GM12878 (cell line): ENCODE measurements at regions not wholly inside any gene's neighbourhood (a gene's known extent, or its start where the extent isn't known, plus 50 kb on each side); places are given as distances from the start of the nearest gene placed in this dataset.

Source experiments
- ATAC-seq: fragments of 200-7000 bp; cut with Tn5 transposase; 3 replicates; pipeline ENCODE4 v1.9.1; 2020; ENCODE audit warnings: mild to moderate bottlenecking, moderate library complexity
- BruUV-seq: library from RNA; stranded (reverse); fragments of 400-500 nt; replicated peaks from 2 replicates; lab custom pipeline; 2021; lab: Mats Ljungman, UMichigan
- CTCF ChIA-PET: fragments of 300-600 bp; sonication (Branson Sonifier 250); formaldehyde crosslinking; extraction: SDS; loops from one replicate; lab custom pipeline; 2021; ENCODE audit warnings: inconsistent platforms; lab: Yijun Ruan, JAX
- POLR2A ChIA-PET: fragments of 350-600 bp; formaldehyde crosslinking; extraction: SDS; loops from one replicate; lab custom pipeline; 2021; ENCODE audit warnings: inconsistent platforms; lab: Charles Lee
- RAD21 ChIA-PET: fragments of 300-600 bp; sonication (Branson Sonifier 250); formaldehyde crosslinking; loops from one replicate; lab custom pipeline; 2023; ENCODE audit warnings: antibody characterized with exemption; ENCODE audit not compliant: unreplicated experiment; lab: Charles Lee
- SMC1A ChIA-PET: fragments of 300-600 bp; sonication (Branson Sonifier 250); formaldehyde crosslinking; loops from one replicate; lab custom pipeline; 2023; ENCODE audit not compliant: unreplicated experiment, uncharacterized antibody; lab: Charles Lee
- DNase-seq: peaks from one replicate; pipeline ENCODE4 v3.0.0-alpha.2; 2011; ENCODE audit warnings: low read depth, low spot score
- FAIRE-seq: peaks from 3 replicates; lab custom pipeline; 2011; peaks lifted over from hg19 to GRCh38; lab: Jason Lieb, UNC
- H2AFZ ChIP-seq: 2 replicates; pipeline ENCODE4 v1.6.0; 2011; ENCODE audit warnings: low read depth, low read length, control low read depth; ENCODE audit not compliant: control insufficient read depth
- H3K27ac ChIP-seq: 2 replicates; pipeline ENCODE4 v1.5.1; 2011; ENCODE audit warnings: control low read depth; ENCODE audit not compliant: control insufficient read depth, insufficient read depth
- H3K27me3 ChIP-seq, 2 experiments: replicated peaks in 1 of 2; 2 replicates each; pipeline versions ENCODE4 v1.6.0 to v1.6.1; 2011; ENCODE audit warnings: low read length in 1 of 2; ENCODE audit not compliant: control insufficient read depth in 2 of 2, insufficient read depth in 2 of 2
- H3K36me3 ChIP-seq, 2 experiments: 2 replicates each; pipeline ENCODE4 v1.5.1; 2011; ENCODE audit warnings: low read length in 1 of 2; ENCODE audit not compliant: control insufficient read depth in 2 of 2, insufficient read depth in 2 of 2
- H3K4me1 ChIP-seq: 2 replicates; pipeline ENCODE4 v1.6.1; 2011; ENCODE audit warnings: mild to moderate bottlenecking, low read length, moderate library complexity, mixed read lengths; ENCODE audit not compliant: control insufficient read depth, insufficient read depth
- H3K4me2 ChIP-seq: 2 replicates; pipeline ENCODE4 v1.6.0; 2011; ENCODE audit warnings: control low read depth; ENCODE audit not compliant: control insufficient read depth, insufficient read depth
- H3K4me3 ChIP-seq: fragments of 200-600 bp; sonication (generic); 2 replicates; pipeline ENCODE4 v1.5.1; 2016
- H3K79me2 ChIP-seq: 2 replicates; pipeline ENCODE4 v1.6.0; 2011; ENCODE audit warnings: low read length; ENCODE audit not compliant: control insufficient read depth, insufficient read depth
- H3K9ac ChIP-seq: 2 replicates; pipeline ENCODE4 v1.8.0; 2011; ENCODE audit warnings: low read length, control low read depth, mixed read lengths; ENCODE audit not compliant: control insufficient read depth, insufficient read depth
- H3K9me3 ChIP-seq: replicated peaks from 3 replicates; pipeline ENCODE4 v1.5.1; 2011; ENCODE audit warnings: mild to moderate bottlenecking, low read length; ENCODE audit not compliant: control insufficient read depth, insufficient read depth
- H4K20me1 ChIP-seq: 2 replicates; pipeline ENCODE4 v1.6.0; 2011; ENCODE audit not compliant: control insufficient read depth, insufficient read depth
- BCL3 ChIP-seq: IDR thresholded peaks from 2 replicates; pipeline ENCODE4 v1.6.1; 2011; ENCODE audit warnings: borderline replicate concordance, low read depth, mild to moderate bottlenecking, moderate library complexity, low read length; ENCODE audit not compliant: insufficient read depth, poor library complexity, severe bottlenecking
- ESRRA ChIP-seq: IDR thresholded peaks from 2 replicates; pipeline ENCODE4 v1.6.1; 2012; ENCODE audit warnings: mild to moderate bottlenecking, low read length, improper control_type of control experiment
- PML ChIP-seq: IDR thresholded peaks from 2 replicates; pipeline ENCODE4 v1.6.1; 2012; ENCODE audit warnings: low read length, inconsistent platforms
- SKIL ChIP-seq: fragments of 450-650 bp; IDR thresholded peaks from 2 replicates; pipeline ENCODE4 v1.6.1; 2017; ENCODE audit warnings: mild to moderate bottlenecking, low read depth, inconsistent platforms; ENCODE audit not compliant: poor library complexity, severe bottlenecking
- WGBS: methylation state at CpG from one replicate; pipeline ENCODE4 v1.1.6; 2016; ENCODE audit warnings: low lambda C conversion rate; ENCODE audit not compliant: insufficient replicate concordance, insufficient coverage; ENCODE audit errors: missing lambda C conversion rate; 5-methylcytosine and 5-hydroxymethylcytosine counted together
- in situ Hi-C: fragments of 300-500 bp; cut with MboI; formaldehyde crosslinking; loops from 9 replicates; pipeline ENCODE4 v1.14.3; 2018; ENCODE audit warnings: mixed read lengths
- intact Hi-C: fragments of 100-400 bp; cut with micrococcal nuclease; formaldehyde crosslinking; loops from one replicate; pipeline ENCODE4 v1.14.2; 2022; ENCODE audit not compliant: unreplicated experiment

- 7% methylated on average over 5 of the region's 5 CpGs for WGBS
- no peak for TF ChIP-seq ESRRA
- TF ChIP-seq PML: no peak
- TF ChIP-seq BCL3: no peak
- TF ChIP-seq SKIL: no peak
- DNase-seq (no peak), FAIRE-seq (no peak), ATAC-seq (no peak)
- ChIA-PET RAD21 (no interaction called here), POLR2A (no interaction called here), SMC1A (no interaction called here), CTCF (interaction anchor here (0.6 kb wide), 1 partner anchor 14 kb away, joined by 3 read pairs; no protein-coding TSS in a partner anchor)
- in situ Hi-C loops (no loop called here), intact Hi-C loops (no loop called here)
- H3K36me3 ChIP-seq: no peaks in the 10 kb centered on the region
- no peaks in the 10 kb centered on the region for H3K4me1 ChIP-seq
- no peaks in the 10 kb centered on the region for H4K20me1 ChIP-seq
- H3K27me3 ChIP-seq: no peaks in the 10 kb centered on the region
- no peak overlapping the region for H3K4me3 ChIP-seq
- H3K9me3 ChIP-seq: no peaks in the 10 kb centered on the region
- H3K79me2 ChIP-seq: no peaks in the 10 kb centered on the region
- H3K9ac ChIP-seq: no peak overlapping the region
- no peak overlapping the region for H2AFZ ChIP-seq
- H3K4me2 ChIP-seq: no peak overlapping the region
- no TSS peak for BruUV-seq
- H3K27ac ChIP-seq: no peak overlapping the region
Observed at GRCh38 chr6:93927731-93928130, 508.4 kb upstream of the EPHA7 start.
